Right lung (tissue), 2 donors: ENCODE measurements at regions not wholly inside any gene's neighbourhood (a gene's known extent, or its start where the extent isn't known, plus 50 kb on each side); places are given as distances from the start of the nearest gene placed in this dataset.

Experiments used
- DNase-seq, 2 donors: peaks; one replicate each; pipeline ENCODE4 v3.0.0-alpha.2; 2013

- no peak for DNase-seq
Measured at GRCh38 chr10:24119896-24120295, 89.0 kb upstream of the KIAA1217 start.

- no peak for DNase-seq
Measured at GRCh38 chr10:24120646-24121045, 88.3 kb upstream of the KIAA1217 start.

- no peak for DNase-seq
Measured at GRCh38 chr10:24127516-24127915, 81.4 kb upstream of the KIAA1217 start.

- no peak for DNase-seq
Measured at GRCh38 chr10:24128066-24128730, 80.7 kb upstream of the KIAA1217 start.

GRCh38 chr10:24132741-24133140, 76.2 kb upstream of the KIAA1217 start:
- DNase-seq, result no peak

- no peak for DNase-seq
Measured at GRCh38 chr10:24133835-24134234, 75.1 kb upstream of the KIAA1217 start.

- no peak for DNase-seq
Measured at GRCh38 chr10:24136070-24136469, 72.9 kb upstream of the KIAA1217 start.

GRCh38 chr10:24147321-24147720, 61.6 kb upstream of the KIAA1217 start:
- no peak for DNase-seq

GRCh38 chr10:24149640-24150039, 59.3 kb upstream of the KIAA1217 start:
- DNase-seq, result no peak

GRCh38 chr10:24150853-24151252, 58.1 kb upstream of the KIAA1217 start:
- no peak for DNase-seq

- no peak for DNase-seq
Measured at GRCh38 chr10:24152270-24152669, 56.7 kb upstream of the KIAA1217 start.

- no peak for DNase-seq
Measured at GRCh38 chr10:24153031-24153430, 55.9 kb upstream of the KIAA1217 start.

GRCh38 chr10:24153537-24153936, 55.4 kb upstream of the KIAA1217 start:
- no peak for DNase-seq

GRCh38 chr10:24156686-24157085, 52.3 kb upstream of the KIAA1217 start:
- DNase-seq, result no peak

- DNase-seq, result no peak
Measured at GRCh38 chr10:24157567-24157966, 51.4 kb upstream of the KIAA1217 start.
